Peyer's patch (tissue), 4 donors: ENCODE measurements at regions not wholly inside any gene's neighbourhood (a gene's known extent, or its start where the extent isn't known, plus 50 kb on each side); places are given as distances from the start of the nearest gene placed in this dataset.
A peak's percentile ranks its signal among the peaks of the same experiment; 100 is the strongest.

Experiments
- DNase-seq, 3 donors: peaks; one replicate each; pipeline ENCODE4 v3.0.0-alpha.2; 2017 to 2019
- H3K27ac ChIP-seq, 4 donors: fragments of 200-600 bp; sonication (generic); one replicate each; pipeline ENCODE4 v1.5.1; 2016 to 2019
- H3K27me3 ChIP-seq, 2 donors: fragments of 200-600 bp; sonication (generic); one replicate each; pipeline ENCODE4 v1.5.1; 2019
- H3K36me3 ChIP-seq, 3 donors: fragments of 200-600 bp; sonication (generic); one replicate each; pipeline ENCODE4 v1.5.1; 2016 to 2019
- H3K4me1 ChIP-seq, 4 donors: fragments of 200-600 bp; sonication (generic); one replicate each; pipeline ENCODE4 v1.5.1; 2016 to 2019
- H3K4me3 ChIP-seq, 4 donors: fragments of 200-600 bp; sonication (generic); 1 replicate in 3 of 4; 2 replicates in 1 of 4; pipeline ENCODE4 v1.5.1; 2016 to 2019; ENCODE audit warnings: mild to moderate bottlenecking in 1 of 4
- H3K9me3 ChIP-seq, 4 donors: fragments of 200-600 bp; sonication (generic); one replicate each; pipeline ENCODE4 v1.5.1; 2016 to 2019; ENCODE audit warnings: mild to moderate bottlenecking in 1 of 4
- POLR2A ChIP-seq, 2 donors: fragments of 450-650 bp; IDR thresholded peaks; one replicate each; pipeline ENCODE4 v1.5.1; 2017; ENCODE audit warnings: antibody characterized with exemption in 2 of 2, mild to moderate bottlenecking in 2 of 2, moderate library complexity in 2 of 2
- TF ChIP-seq, protein P1 (sequence below), 6 experiments: fragments of 450-650 bp in 4 of 6; fragments of 200-600 bp in 2 of 6; sonication (generic) in 1 of 6; IDR thresholded peaks; one replicate each; pipeline ENCODE4 v1.5.1; 2017 to 2019; ENCODE audit warnings: antibody characterized with exemption in 6 of 6, mild to moderate bottlenecking in 3 of 6, moderate library complexity in 1 of 6

DNA sequence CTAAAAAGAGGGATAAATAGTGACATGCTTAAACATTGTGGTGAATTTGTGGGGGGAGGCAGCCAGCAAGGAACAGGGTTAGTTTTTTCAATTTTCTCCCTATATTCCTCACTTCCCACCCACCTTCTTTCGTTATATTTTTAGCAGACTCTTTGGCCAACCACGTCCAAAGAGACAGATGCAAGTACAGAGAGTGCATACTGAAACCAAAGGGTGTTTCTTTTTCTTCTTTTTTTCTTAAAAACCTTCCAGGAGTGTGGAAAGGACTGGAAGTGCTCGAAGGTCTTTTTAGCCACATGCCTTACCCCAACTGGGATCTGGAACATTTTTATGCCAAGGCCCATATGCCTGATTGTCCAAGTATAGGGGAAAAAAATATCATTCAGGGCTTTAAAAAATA is 59.0 kb downstream of the TNP1 start:
- H3K36me3 ChIP-seq: no peaks in the 10 kb centered on the region
- no peak overlapping the region for H3K4me3 ChIP-seq
- no peaks in the 10 kb centered on the region for H3K4me1 ChIP-seq
- TF ChIP-seq POLR2A (IDR thresholded peaks at IDR 0.05): no peak
- TF ChIP-seq, protein P1, sequence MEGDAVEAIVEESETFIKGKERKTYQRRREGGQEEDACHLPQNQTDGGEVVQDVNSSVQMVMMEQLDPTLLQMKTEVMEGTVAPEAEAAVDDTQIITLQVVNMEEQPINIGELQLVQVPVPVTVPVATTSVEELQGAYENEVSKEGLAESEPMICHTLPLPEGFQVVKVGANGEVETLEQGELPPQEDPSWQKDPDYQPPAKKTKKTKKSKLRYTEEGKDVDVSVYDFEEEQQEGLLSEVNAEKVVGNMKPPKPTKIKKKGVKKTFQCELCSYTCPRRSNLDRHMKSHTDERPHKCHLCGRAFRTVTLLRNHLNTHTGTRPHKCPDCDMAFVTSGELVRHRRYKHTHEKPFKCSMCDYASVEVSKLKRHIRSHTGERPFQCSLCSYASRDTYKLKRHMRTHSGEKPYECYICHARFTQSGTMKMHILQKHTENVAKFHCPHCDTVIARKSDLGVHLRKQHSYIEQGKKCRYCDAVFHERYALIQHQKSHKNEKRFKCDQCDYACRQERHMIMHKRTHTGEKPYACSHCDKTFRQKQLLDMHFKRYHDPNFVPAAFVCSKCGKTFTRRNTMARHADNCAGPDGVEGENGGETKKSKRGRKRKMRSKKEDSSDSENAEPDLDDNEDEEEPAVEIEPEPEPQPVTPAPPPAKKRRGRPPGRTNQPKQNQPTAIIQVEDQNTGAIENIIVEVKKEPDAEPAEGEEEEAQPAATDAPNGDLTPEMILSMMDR (IDR thresholded peaks at IDR 0.05): no peak
- no peak for DNase-seq
- peak overlapping the region in 2 of 4 donors; percentile 17 to 48 for H3K27ac ChIP-seq
- H3K9me3 ChIP-seq: no peaks in the 10 kb centered on the region
- H3K27me3 ChIP-seq: no peaks in the 10 kb centered on the region

DNA sequence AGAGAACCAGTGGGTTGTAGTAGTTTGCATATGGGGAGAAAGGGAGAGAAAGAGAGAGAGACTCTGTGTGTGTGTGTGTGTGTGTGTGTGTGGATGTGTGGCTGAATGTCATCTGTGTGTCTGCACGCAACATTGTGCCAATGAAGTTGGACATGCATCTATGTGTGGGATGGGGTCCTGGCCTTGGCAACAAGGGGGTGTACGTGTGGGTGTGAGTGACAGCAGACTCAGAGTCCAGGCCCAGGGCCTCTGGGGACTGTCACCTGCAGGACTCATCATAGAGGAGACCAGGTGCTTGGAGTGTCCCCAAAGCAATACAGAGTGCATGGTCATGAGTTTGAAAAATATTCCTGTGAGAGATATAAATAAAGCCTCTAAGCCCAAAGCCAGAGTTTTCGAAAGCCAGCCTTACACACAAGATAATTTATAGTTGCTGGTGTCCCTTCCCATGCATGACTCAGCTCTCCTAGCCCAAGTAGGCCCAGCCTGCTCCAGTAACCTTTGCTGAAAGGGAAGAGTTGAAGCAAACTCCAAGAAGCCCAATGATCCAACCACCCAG is 59.9 kb downstream of the TNP1 start:
- H3K4me1 ChIP-seq: no peaks in the 10 kb centered on the region
- no peaks in the 10 kb centered on the region for H3K9me3 ChIP-seq
- TF ChIP-seq POLR2A (IDR thresholded peaks at IDR 0.05): no peak
- TF ChIP-seq, protein P1 (IDR thresholded peaks at IDR 0.05): no peak
- H3K4me3 ChIP-seq: no peak overlapping the region
- no peaks in the 10 kb centered on the region for H3K36me3 ChIP-seq
- no peaks in the 10 kb centered on the region for H3K27me3 ChIP-seq
- no peak for DNase-seq
- peak overlapping the region; percentile 17 to 36 (median 31) for H3K27ac ChIP-seq

DNA sequence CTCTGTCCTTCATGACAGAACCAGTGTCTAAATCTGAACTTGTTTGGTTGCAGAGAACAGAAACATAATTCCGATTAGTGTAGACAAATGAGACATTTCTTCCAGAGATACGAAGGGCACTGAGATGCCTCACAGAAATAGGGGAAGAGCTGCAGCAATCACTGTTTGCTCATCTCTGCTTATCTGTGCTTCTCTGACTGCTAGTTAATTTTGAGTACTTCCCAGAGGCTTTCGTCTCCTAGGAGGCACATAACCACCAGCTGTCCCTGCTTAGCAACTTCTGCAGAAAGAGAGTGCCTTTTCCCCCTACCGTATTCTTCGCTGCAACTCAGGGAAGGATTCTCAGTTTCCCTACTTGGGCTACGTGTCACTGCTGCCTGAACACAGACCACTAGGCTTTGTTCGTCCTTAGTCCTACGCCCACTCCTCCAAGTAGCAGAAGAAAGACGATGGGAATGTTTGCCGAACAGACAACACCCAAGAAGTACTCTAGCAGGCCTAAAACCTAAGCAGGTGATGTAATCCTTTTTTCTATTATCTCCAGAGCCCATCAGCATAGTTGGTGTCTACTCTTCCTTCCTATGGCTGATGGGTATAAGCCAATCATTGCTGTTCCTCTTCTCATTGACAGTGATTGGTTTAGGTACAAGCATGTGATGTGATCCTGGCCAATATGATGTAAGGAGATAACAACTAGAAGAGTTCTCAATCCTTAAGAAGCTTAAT is 63.6 kb downstream of the TNP1 start:
- DNase-seq: no peak
- no peak overlapping the region for H3K27ac ChIP-seq
- H3K9me3 ChIP-seq: no peaks in the 10 kb centered on the region
- H3K4me1 ChIP-seq: no peaks in the 10 kb centered on the region
- H3K4me3 ChIP-seq: no peak overlapping the region
- no peaks in the 10 kb centered on the region for H3K36me3 ChIP-seq
- no peaks in the 10 kb centered on the region for H3K27me3 ChIP-seq
- TF ChIP-seq POLR2A (IDR thresholded peaks at IDR 0.05): no peak
- TF ChIP-seq, protein P1 (IDR thresholded peaks at IDR 0.05): no peak

DNA sequence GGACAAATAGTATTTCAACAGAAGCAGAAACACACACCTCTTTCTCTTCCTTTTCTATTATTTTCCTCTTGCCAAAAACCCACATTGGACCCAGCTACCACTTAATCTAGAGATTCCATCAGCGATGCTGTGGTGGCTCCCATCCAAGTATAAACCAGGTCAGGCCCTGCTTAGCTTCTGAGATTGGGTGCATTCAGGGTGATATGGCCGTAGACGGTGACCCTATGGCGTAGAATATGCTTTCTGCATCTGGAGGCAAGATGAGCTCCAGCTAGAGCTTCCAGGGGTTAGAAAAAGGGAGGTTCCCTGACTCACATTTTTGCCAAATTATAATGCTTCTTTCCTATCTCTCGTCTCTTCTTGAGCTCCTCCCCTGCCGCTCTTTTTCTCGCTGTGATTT is 66.5 kb downstream of the TNP1 start:
- Histone ChIP-seq H3K27me3 (no peaks in the 10 kb centered on the region), H3K4me3 (no peak overlapping the region), H3K9me3 (no peaks in the 10 kb centered on the region), H3K27ac (no peak overlapping the region), H3K36me3 (no peaks in the 10 kb centered on the region), H3K4me1 (no peaks in the 10 kb centered on the region)
- TF ChIP-seq POLR2A (IDR thresholded peaks at IDR 0.05): no peak
- TF ChIP-seq, protein P1 (IDR thresholded peaks at IDR 0.05): no peak
- DNase-seq: no peak

DNA sequence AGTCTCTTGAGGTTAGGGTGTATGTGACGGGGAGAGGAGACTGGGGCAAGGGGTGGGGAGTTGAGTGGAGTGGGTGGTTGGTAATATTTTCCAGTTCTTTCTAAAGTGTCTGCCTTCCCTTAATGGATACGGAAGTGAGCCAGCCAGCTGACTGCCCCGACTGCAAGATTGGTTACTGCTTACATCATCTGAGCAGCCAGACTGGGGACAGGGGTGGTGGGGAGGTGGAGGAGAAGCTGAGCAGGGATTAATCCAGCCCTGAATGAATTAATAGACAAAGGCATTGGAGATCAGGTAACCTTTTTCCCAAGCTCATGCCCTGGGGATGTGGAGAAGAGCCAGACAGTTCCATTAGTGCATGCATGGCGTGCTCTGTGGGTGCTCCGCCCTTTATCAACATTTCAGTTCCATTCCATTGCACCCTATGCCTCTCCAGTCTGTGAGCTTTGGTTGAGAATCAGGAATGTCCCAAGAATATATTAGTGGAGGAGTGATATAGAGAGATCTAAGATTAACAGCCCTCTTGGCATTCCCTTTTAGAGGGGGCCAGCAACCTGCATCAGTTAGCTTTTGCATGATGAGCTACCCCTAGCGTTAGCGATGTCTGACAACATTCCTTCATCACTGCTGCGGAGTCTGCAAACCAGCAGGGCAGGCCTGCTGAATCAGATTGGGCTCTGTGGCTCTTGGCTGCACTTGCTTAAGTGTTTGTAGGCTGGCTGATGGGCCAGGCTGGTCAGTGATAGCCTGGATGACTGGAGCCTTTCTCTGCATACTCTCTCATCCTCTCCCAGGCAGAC is 67.4 kb downstream of the TNP1 start:
- Histone ChIP-seq H3K27me3 (no peaks in the 10 kb centered on the region), H3K4me3 (no peak overlapping the region), H3K27ac (peak overlapping the region in 1 of 4 donors; percentile 56), H3K9me3 (no peaks in the 10 kb centered on the region), H3K4me1 (no peaks in the 10 kb centered on the region), H3K36me3 (no peaks in the 10 kb centered on the region)
- no peak for DNase-seq
- TF ChIP-seq, protein P1 (IDR thresholded peaks at IDR 0.05): no peak
- TF ChIP-seq POLR2A (IDR thresholded peaks at IDR 0.05): no peak
